Right lobe of liver (tissue), 6 donors: ENCODE measurements at regions not wholly inside any gene's neighbourhood (a gene's known extent, or its start where the extent isn't known, plus 50 kb on each side); places are given as distances from the start of the nearest gene placed in this dataset.

Experiments
- ATAC-seq, 4 donors: fragments of 200-7000 bp; cut with Tn5 transposase; one replicate each; pipeline ENCODE4 v1.9.1; 2020; ENCODE audit warnings: mild to moderate bottlenecking in 4 of 4, moderate library complexity in 4 of 4
- DNase-seq, 3 donors: peaks; one replicate each; pipeline ENCODE4 v3.0.0-alpha.2; 2020
- H3K27ac ChIP-seq, 3 donors: fragments of 200-600 bp; one replicate each; pipeline ENCODE4 v1.8.0; 2022
- H3K27me3 ChIP-seq, 2 donors: fragments of 200-600 bp; one replicate each; pipeline ENCODE4 v1.8.0; 2022
- H3K36me3 ChIP-seq, 4 donors: fragments of 200-600 bp; sonication (generic) in 1 of 4; one replicate each; pipeline versions ENCODE4 v1.5.1 to v1.8.0; 2017 to 2022; ENCODE audit warnings: control low read depth in 1 of 4
- H3K4me1 ChIP-seq, 4 donors: fragments of 200-600 bp; sonication (generic) in 1 of 4; one replicate each; pipeline versions ENCODE4 v1.5.1 to v1.8.0; 2017 to 2022; ENCODE audit warnings: control low read depth in 1 of 4
- H3K4me3 ChIP-seq, 3 donors: fragments of 200-600 bp; one replicate each; pipeline ENCODE4 v1.8.0; 2022
- H3K9me3 ChIP-seq, 4 donors: fragments of 200-600 bp; sonication (generic) in 1 of 4; one replicate each; pipeline versions ENCODE4 v1.5.1 to v1.8.0; 2017 to 2022; ENCODE audit warnings: control low read depth in 1 of 4
- CTCF ChIP-seq, 4 donors: fragments of 200-600 bp in 3 of 4; fragments of 450-650 bp in 1 of 4; IDR thresholded peaks; one replicate each; pipeline versions ENCODE4 v1.5.1 to v1.8.0; 2016 to 2022; ENCODE audit warnings: antibody characterized with exemption in 4 of 4, mild to moderate bottlenecking in 2 of 4
- POLR2A ChIP-seq: fragments of 450-650 bp; IDR thresholded peaks from one replicate; pipeline ENCODE4 v1.6.1; 2017; ENCODE audit warnings: antibody characterized with exemption, mild to moderate bottlenecking
- WGBS: methylation state at CpG from one replicate; pipeline ENCODE4 v1.1.6; 2018; ENCODE audit warnings: low coverage, low lambda C conversion rate; ENCODE audit not compliant: insufficient coverage; ENCODE audit errors: missing lambda C conversion rate; 5-methylcytosine and 5-hydroxymethylcytosine counted together
- intact Hi-C, 2 donors: fragments of 100-400 bp; cut with DNase I; formaldehyde crosslinking; loops; one replicate each; pipeline versions ENCODE4 v1.11.2 to v1.14.1; 2022
- donor health status: DM: no; HTN: yes; CAD: no.
- donor health status: DM: no; HTN: no; CAD: no.
- donor health status: DM: no; HTN: no; CAD: no.
- donor health status: DM: no; HTN: yes; CAD: no.
- donor health status: DM: no; HTN: yes; CAD: no.

- TF ChIP-seq POLR2A = no peak
- TF ChIP-seq CTCF (IDR thresholded peaks at IDR 0.05) = no peak
- Histone ChIP-seq H3K36me3 (peaks cover 0 to 3% (median 0%) of the 10 kb centered on the region in 4 donors), H3K9me3 (no peaks in the 10 kb centered on the region), H3K4me3 (no peak overlapping the region), H3K27ac (peak overlapping the region in 2 of 3 donors; percentile 53 to 77), H3K4me1 (peaks cover 0 to 29% (median 13%) of the 10 kb centered on the region in 4 donors), H3K27me3 (no peaks in the 10 kb centered on the region)
- DNase-seq (no peak), ATAC-seq (peak in 3 of 4 donors; percentile 15 to 28 (median 23))
- intact Hi-C loops = no loop called here
- WGBS = 40% methylated on average over 4 of the region's 12 CpGs
These were observed 49.8 kb upstream of the ANO1 start for GRCh38 chr11:70028147-70028855.
